Stimulated activated CD8-positive, alpha-beta memory T cell treated with anti-CD3 and anti-CD28 coated beads, Interleukin-15, amount 100 ng/mL, for 48 hours (primary cell): ENCODE measurements at regions not wholly inside any gene's neighbourhood (a gene's known extent, or its start where the extent isn't known, plus 50 kb on each side); places are given as distances from the start of the nearest gene placed in this dataset.

Source experiments
- DNase-seq, 2 donors: peaks; one replicate each; pipeline ENCODE4 v3.0.0-alpha.2; 2020; ENCODE audit warnings: low read depth in 2 of 2

GRCh38 chr11:69931060-69931910 lies 112.1 kb upstream of the FGF3 start:
- no peak for DNase-seq

GRCh38 chr11:69931994-69932910 lies 113.0 kb upstream of the FGF3 start:
- no peak for DNase-seq

- DNase-seq = no peak
These were observed 115.8 kb upstream of the FGF3 start for GRCh38 chr11:69934861-69935494.

- no peak for DNase-seq
These were observed 116.8 kb upstream of the FGF3 start for GRCh38 chr11:69935941-69936505.

- no peak for DNase-seq
These were observed 117.6 kb upstream of the FGF3 start for GRCh38 chr11:69936771-69937170.

GRCh38 chr11:69938206-69938605 lies 119.0 kb upstream of the FGF3 start:
- DNase-seq = no peak

GRCh38 chr11:69939551-69940245 lies 120.5 kb upstream of the FGF3 start:
- DNase-seq = no peak

- no peak for DNase-seq
These were observed 121.0 kb upstream of the FGF3 start for GRCh38 chr11:69940246-69940610.

- DNase-seq = no peak
These were observed 122.5 kb upstream of the FGF3 start for GRCh38 chr11:69941546-69942332.

GRCh38 chr11:69942333-69942820 lies 123.2 kb upstream of the FGF3 start:
- no peak for DNase-seq

- DNase-seq = no peak
These were observed 123.8 kb upstream of the FGF3 start for GRCh38 chr11:69943066-69943465.

- DNase-seq = no peak
These were observed 124.3 kb upstream of the FGF3 start for GRCh38 chr11:69943506-69943905.

- no peak for DNase-seq
These were observed 125.1 kb upstream of the FGF3 start for GRCh38 chr11:69944146-69944795.

GRCh38 chr11:69945157-69945556 lies 125.9 kb upstream of the FGF3 start:
- no peak for DNase-seq

- DNase-seq = no peak
These were observed 128.0 kb upstream of the FGF3 start for GRCh38 chr11:69947059-69947792.

- no peak for DNase-seq
These were observed 128.6 kb upstream of the FGF3 start for GRCh38 chr11:69947793-69948255.

GRCh38 chr11:69948256-69949141 lies 129.3 kb upstream of the FGF3 start:
- DNase-seq = no peak

- no peak for DNase-seq
These were observed 128.8 kb upstream of the ANO1 start for GRCh38 chr11:69949327-69949726.
